ENCODE measurements at regions not wholly inside any gene's neighbourhood (a gene's known extent, or its start where the extent isn't known, plus 50 kb on each side); places are given as distances from the start of the nearest gene placed in this dataset.

- DNase-seq (ENCODE audit: low read depth in 2 of 2) = no peak
Observed at GRCh38 chr13:72530471-72530870, 197.0 kb downstream of the MZT1 start.

GRCh38 chr13:72527333-72527732 is 200.1 kb downstream of the MZT1 start:
- DNase-seq (ENCODE audit: low read depth in 2 of 2) = no peak

- DNase-seq (ENCODE audit: low read depth in 2 of 2) = no peak
Observed at GRCh38 chr13:72523593-72523992, 203.8 kb downstream of the MZT1 start.

- no peak for DNase-seq (ENCODE audit: low read depth in 2 of 2)
Observed at GRCh38 chr13:72523049-72523448, 204.4 kb downstream of the MZT1 start.

GRCh38 chr13:72521940-72522661 is 205.3 kb downstream of the MZT1 start:
- no peak for DNase-seq (ENCODE audit: low read depth in 2 of 2)

GRCh38 chr13:72514146-72514545 is 213.3 kb downstream of the MZT1 start:
- no peak for DNase-seq (ENCODE audit: low read depth in 2 of 2)

GRCh38 chr13:72508392-72508791 is 219.0 kb downstream of the MZT1 start:
- DNase-seq (ENCODE audit: low read depth in 2 of 2) = no peak

- no peak for DNase-seq (ENCODE audit: low read depth in 2 of 2)
Observed at GRCh38 chr13:72507416-72508199, 219.8 kb downstream of the MZT1 start.

- no peak for DNase-seq (ENCODE audit: low read depth in 2 of 2)
Observed at GRCh38 chr13:72506706-72507105, 220.7 kb downstream of the MZT1 start.

- no peak for DNase-seq (ENCODE audit: low read depth in 2 of 2)
Observed at GRCh38 chr13:72505376-72505775, 222.1 kb downstream of the MZT1 start.

GRCh38 chr13:72504131-72504841 is 223.1 kb downstream of the MZT1 start:
- DNase-seq (ENCODE audit: low read depth in 2 of 2) = no peak

GRCh38 chr13:72500851-72501250 is 226.6 kb downstream of the MZT1 start:
- DNase-seq (ENCODE audit: low read depth in 2 of 2) = no peak

- DNase-seq (ENCODE audit: low read depth in 2 of 2) = no peak
Observed at GRCh38 chr13:72495681-72496080, 231.7 kb downstream of the MZT1 start.

GRCh38 chr13:72489751-72490150 is 237.7 kb downstream of the MZT1 start:
- DNase-seq (ENCODE audit: low read depth in 2 of 2) = no peak

GRCh38 chr13:72473321-72473720 is 254.1 kb downstream of the MZT1 start:
- DNase-seq (ENCODE audit: low read depth in 2 of 2) = no peak

- no peak for DNase-seq (ENCODE audit: low read depth in 2 of 2)
Observed at GRCh38 chr13:72469906-72470305, 257.5 kb downstream of the MZT1 start.

- DNase-seq (ENCODE audit: low read depth in 2 of 2) = no peak
Observed at GRCh38 chr13:72463561-72463960, 263.9 kb downstream of the MZT1 start.

- no peak for DNase-seq (ENCODE audit: low read depth in 2 of 2)
Observed at GRCh38 chr13:72462726-72463125, 264.7 kb downstream of the MZT1 start.

- DNase-seq (ENCODE audit: low read depth in 2 of 2) = no peak
Observed at GRCh38 chr13:72462166-72462565, 265.3 kb downstream of the MZT1 start.

- DNase-seq (ENCODE audit: low read depth in 2 of 2) = no peak
Observed at GRCh38 chr13:72458701-72459100, 268.7 kb downstream of the MZT1 start.

- no peak for DNase-seq (ENCODE audit: low read depth in 2 of 2)
Observed at GRCh38 chr13:72457151-72457550, 270.3 kb downstream of the MZT1 start.

GRCh38 chr13:72456486-72456885 is 270.9 kb downstream of the MZT1 start:
- DNase-seq (ENCODE audit: low read depth in 2 of 2) = no peak

- no peak for DNase-seq (ENCODE audit: low read depth in 2 of 2)
Observed at GRCh38 chr13:72453161-72453560, 274.3 kb downstream of the MZT1 start.

Measured in stimulated activated CD8-positive, alpha-beta memory T cell treated with anti-CD3 and anti-CD28 coated beads, Interleukin-7, amount 100 ng/mL, for 1 hour (primary cell).